ENCODE measurements at regions not wholly inside any gene's neighbourhood (a gene's known extent, or its start where the extent isn't known, plus 50 kb on each side); places are given as distances from the start of the nearest gene placed in this dataset.

GRCh38 chr16:79476580-79476979 lies 124.0 kb downstream of the MAF start:
- DNase-seq (ENCODE audit: low spot score in 2 of 2): no peak
- Histone ChIP-seq H3K4me1 (no peaks in the 10 kb centered on the region), H3K9me3 (no peaks in the 10 kb centered on the region), H3K36me3 (no peaks in the 10 kb centered on the region), H3K27me3 (no peaks in the 10 kb centered on the region), H3K27ac (no peak overlapping the region), H3K4me3 (no peak overlapping the region)
- 91% methylated on average over 5 of the region's 5 CpGs for WGBS
- no peak for TF ChIP-seq CTCF (IDR thresholded peaks at IDR 0.05)
- no peak for TF ChIP-seq POLR2A (IDR thresholded peaks at IDR 0.05)
- no peak for TF ChIP-seq POLR2AphosphoS5 (IDR thresholded peaks at IDR 0.05)
- TF ChIP-seq EP300 (IDR thresholded peaks at IDR 0.05): no peak

GRCh38 chr16:79475841-79476240 lies 124.7 kb downstream of the MAF start:
- WGBS: 97% methylated on average over 4 of the region's 4 CpGs
- Histone ChIP-seq H3K27ac (no peak overlapping the region), H3K9me3 (no peaks in the 10 kb centered on the region), H3K36me3 (no peaks in the 10 kb centered on the region), H3K4me1 (no peaks in the 10 kb centered on the region), H3K27me3 (no peaks in the 10 kb centered on the region), H3K4me3 (no peak overlapping the region)
- no peak for DNase-seq (ENCODE audit: low spot score in 2 of 2)
- TF ChIP-seq POLR2A (IDR thresholded peaks at IDR 0.05) (no peak), CTCF (IDR thresholded peaks at IDR 0.05) (no peak), POLR2AphosphoS5 (IDR thresholded peaks at IDR 0.05) (no peak), EP300 (IDR thresholded peaks at IDR 0.05) (no peak)

- no peak overlapping the region for H3K4me3 ChIP-seq
- H3K36me3 ChIP-seq: no peaks in the 10 kb centered on the region
- WGBS: 63% methylated on average over 6 of the region's 6 CpGs
Observed at GRCh38 chr16:79473456-79473855, 127.1 kb downstream of the MAF start.

GRCh38 chr16:79472426-79472825 lies 128.1 kb downstream of the MAF start:
- 77% methylated on average over 3 of the region's 3 CpGs for WGBS
- H3K36me3 ChIP-seq: no peaks in the 10 kb centered on the region

More at GRCh38 chr16:79473456-79473855, 127.1 kb downstream of the MAF start:
- Histone ChIP-seq H3K27me3 (no peaks in the 10 kb centered on the region), H3K9me3 (no peaks in the 10 kb centered on the region), H3K27ac (no peak overlapping the region), H3K4me1 (peaks cover 4% of the 10 kb centered on the region)
- DNase-seq (ENCODE audit: low spot score in 2 of 2): no peak
- TF ChIP-seq POLR2A (IDR thresholded peaks at IDR 0.05): no peak
- no peak for TF ChIP-seq POLR2AphosphoS5 (IDR thresholded peaks at IDR 0.05)
- no peak for TF ChIP-seq CTCF (IDR thresholded peaks at IDR 0.05)
- TF ChIP-seq EP300 (IDR thresholded peaks at IDR 0.05): no peak

GRCh38 chr16:79469999-79470398 lies 130.5 kb downstream of the MAF start:
- no peak for DNase-seq (ENCODE audit: low spot score in 2 of 2)
- Histone ChIP-seq H3K4me1 (peaks cover 17% of the 10 kb centered on the region), H3K27ac (no peak overlapping the region), H3K9me3 (no peaks in the 10 kb centered on the region), H3K36me3 (no peaks in the 10 kb centered on the region), H3K27me3 (no peaks in the 10 kb centered on the region), H3K4me3 (no peak overlapping the region)
- WGBS: 91% methylated on average over 9 of the region's 10 CpGs
- TF ChIP-seq CTCF (IDR thresholded peaks at IDR 0.05): no peak
- TF ChIP-seq POLR2AphosphoS5 (IDR thresholded peaks at IDR 0.05): no peak
- no peak for TF ChIP-seq POLR2A (IDR thresholded peaks at IDR 0.05)
- TF ChIP-seq EP300 (IDR thresholded peaks at IDR 0.05): no peak

More at GRCh38 chr16:79472426-79472825, 128.1 kb downstream of the MAF start:
- Histone ChIP-seq H3K4me3 (no peak overlapping the region), H3K27ac (no peak overlapping the region), H3K27me3 (no peaks in the 10 kb centered on the region), H3K4me1 (peaks cover 10% of the 10 kb centered on the region), H3K9me3 (no peaks in the 10 kb centered on the region)
- DNase-seq (ENCODE audit: low spot score in 2 of 2): no peak
- TF ChIP-seq EP300 (IDR thresholded peaks at IDR 0.05) (no peak), POLR2AphosphoS5 (IDR thresholded peaks at IDR 0.05) (no peak), CTCF (IDR thresholded peaks at IDR 0.05) (no peak), POLR2A (IDR thresholded peaks at IDR 0.05) (no peak)
